ENCODE measurements at regions not wholly inside any gene's neighbourhood (a gene's known extent, or its start where the extent isn't known, plus 50 kb on each side); places are given as distances from the start of the nearest gene placed in this dataset.

- TF ChIP-seq CTCF (IDR thresholded peaks at IDR 0.05): no peak
- no peak for TF ChIP-seq EP300 (IDR thresholded peaks at IDR 0.05; ENCODE audit: low read depth)
Measured at GRCh38 chr3:186453531-186453930, 90.6 kb downstream of the CRYGS start.
